ENCODE measurements at regions not wholly inside any gene's neighbourhood (a gene's known extent, or its start where the extent isn't known, plus 50 kb on each side); places are given as distances from the start of the nearest gene placed in this dataset.

DNA sequence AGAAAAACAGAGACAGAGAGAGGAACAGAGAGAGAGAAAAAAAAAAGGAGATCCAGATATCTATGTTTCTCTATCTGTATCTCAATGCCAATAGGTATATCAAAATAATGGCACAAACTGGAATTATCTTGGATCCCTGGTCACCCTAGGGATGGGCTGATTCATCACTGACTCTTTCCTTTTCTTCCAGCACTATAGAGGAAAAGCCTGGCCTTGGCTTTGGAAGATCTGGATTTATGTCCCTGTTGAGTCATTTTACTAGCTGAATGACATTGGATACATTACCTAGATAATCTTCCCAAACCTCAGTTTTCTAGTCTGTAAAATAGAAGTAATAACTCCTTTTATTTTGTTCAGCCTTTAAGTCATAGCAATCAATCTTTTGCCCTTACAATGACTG, 152.8 kb upstream of the GDF10 start:
- H3K4me1 ChIP-seq (ENCODE audit: insufficient read depth, low read length, poor library complexity, severe bottlenecking), result peaks cover 21% of the 10 kb centered on the region
- H3K36me3 ChIP-seq (ENCODE audit: insufficient read depth, low read length), result no peaks in the 10 kb centered on the region
- no peak overlapping the region for H3K4me3 ChIP-seq (ENCODE audit: low read length, poor library complexity, severe bottlenecking)
- H3F3A ChIP-seq (ENCODE audit: low read depth), result no peaks in the 10 kb centered on the region
- no peaks in the 10 kb centered on the region for H3K79me2 ChIP-seq (ENCODE audit: insufficient read depth, low read length)
- H4K20me1 ChIP-seq (ENCODE audit: insufficient read depth, low read length, poor library complexity, severe bottlenecking), result no peaks in the 10 kb centered on the region
- H3K9ac ChIP-seq (ENCODE audit: low read depth, low read length, poor library complexity, severe bottlenecking), result no peak overlapping the region
- H3K9me2 ChIP-seq (replicated peaks; ENCODE audit: low read depth, low read length), result no peaks in the 10 kb centered on the region
- no peaks in the 10 kb centered on the region for H3K9me3 ChIP-seq (ENCODE audit: insufficient read depth, low read depth, low read length)
- no peak overlapping the region for H3K4me2 ChIP-seq (ENCODE audit: low read depth, low read length, poor library complexity, severe bottlenecking)
- H2AFZ ChIP-seq (ENCODE audit: low read length), result no peak overlapping the region
- TF ChIP-seq, protein P1, sequence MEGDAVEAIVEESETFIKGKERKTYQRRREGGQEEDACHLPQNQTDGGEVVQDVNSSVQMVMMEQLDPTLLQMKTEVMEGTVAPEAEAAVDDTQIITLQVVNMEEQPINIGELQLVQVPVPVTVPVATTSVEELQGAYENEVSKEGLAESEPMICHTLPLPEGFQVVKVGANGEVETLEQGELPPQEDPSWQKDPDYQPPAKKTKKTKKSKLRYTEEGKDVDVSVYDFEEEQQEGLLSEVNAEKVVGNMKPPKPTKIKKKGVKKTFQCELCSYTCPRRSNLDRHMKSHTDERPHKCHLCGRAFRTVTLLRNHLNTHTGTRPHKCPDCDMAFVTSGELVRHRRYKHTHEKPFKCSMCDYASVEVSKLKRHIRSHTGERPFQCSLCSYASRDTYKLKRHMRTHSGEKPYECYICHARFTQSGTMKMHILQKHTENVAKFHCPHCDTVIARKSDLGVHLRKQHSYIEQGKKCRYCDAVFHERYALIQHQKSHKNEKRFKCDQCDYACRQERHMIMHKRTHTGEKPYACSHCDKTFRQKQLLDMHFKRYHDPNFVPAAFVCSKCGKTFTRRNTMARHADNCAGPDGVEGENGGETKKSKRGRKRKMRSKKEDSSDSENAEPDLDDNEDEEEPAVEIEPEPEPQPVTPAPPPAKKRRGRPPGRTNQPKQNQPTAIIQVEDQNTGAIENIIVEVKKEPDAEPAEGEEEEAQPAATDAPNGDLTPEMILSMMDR (conservative IDR thresholded peaks at IDR 0.05; ENCODE audit: low read length), result no peak
- TF ChIP-seq EZH2phosphoT487 (IDR thresholded peaks at IDR 0.05; ENCODE audit: borderline replicate concordance), result no peak
- no peaks in the 10 kb centered on the region for H3K27me3 ChIP-seq (ENCODE audit: insufficient read depth, low read length, poor library complexity, severe bottlenecking)

DNA sequence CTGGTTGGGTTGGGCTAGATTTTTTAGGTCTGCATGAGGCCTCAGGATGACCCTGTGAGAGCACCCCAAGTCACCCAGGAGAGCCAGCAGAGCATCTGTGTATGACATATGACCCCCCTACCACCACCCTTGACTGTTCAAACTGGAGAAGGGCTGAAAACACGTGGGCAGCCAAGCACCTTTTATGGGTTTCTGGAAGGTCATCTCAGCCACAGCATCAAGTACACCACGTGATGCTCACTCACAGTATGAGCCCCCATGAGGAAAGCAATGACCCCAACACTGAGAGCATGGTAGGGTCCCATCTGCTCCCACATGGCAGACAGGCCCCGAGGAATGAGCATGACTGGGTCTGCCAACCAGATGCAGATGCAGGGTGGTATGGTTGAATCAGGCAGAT, 149.4 kb upstream of the GDF10 start:
- peaks cover 6% of the 10 kb centered on the region for H3K4me1 ChIP-seq (ENCODE audit: insufficient read depth, low read length, poor library complexity, severe bottlenecking)
- H3F3A ChIP-seq (ENCODE audit: low read depth), result no peaks in the 10 kb centered on the region
- no peak overlapping the region for H3K9ac ChIP-seq (ENCODE audit: low read depth, low read length, poor library complexity, severe bottlenecking)
- H2AFZ ChIP-seq (ENCODE audit: low read length), result no peak overlapping the region
- H3K27me3 ChIP-seq (ENCODE audit: insufficient read depth, low read length, poor library complexity, severe bottlenecking), result no peaks in the 10 kb centered on the region
- peaks cover 11% of the 10 kb centered on the region; the same call in 1 of the 2 replicates for H3K9me3 ChIP-seq (ENCODE audit: insufficient read depth, low read depth, low read length)
- no peaks in the 10 kb centered on the region for H3K79me2 ChIP-seq (ENCODE audit: insufficient read depth, low read length)
- no peaks in the 10 kb centered on the region for H4K20me1 ChIP-seq (ENCODE audit: insufficient read depth, low read length, poor library complexity, severe bottlenecking)
- no peak overlapping the region for H3K4me2 ChIP-seq (ENCODE audit: low read depth, low read length, poor library complexity, severe bottlenecking)
- no peaks in the 10 kb centered on the region for H3K36me3 ChIP-seq (ENCODE audit: insufficient read depth, low read length)
- no peak overlapping the region for H3K4me3 ChIP-seq (ENCODE audit: low read length, poor library complexity, severe bottlenecking)
- H3K9me2 ChIP-seq (replicated peaks; ENCODE audit: low read depth, low read length), result no peaks in the 10 kb centered on the region
- TF ChIP-seq, protein P1 (conservative IDR thresholded peaks at IDR 0.05; ENCODE audit: low read length), result no peak
- no peak for TF ChIP-seq EZH2phosphoT487 (IDR thresholded peaks at IDR 0.05; ENCODE audit: borderline replicate concordance)

DNA sequence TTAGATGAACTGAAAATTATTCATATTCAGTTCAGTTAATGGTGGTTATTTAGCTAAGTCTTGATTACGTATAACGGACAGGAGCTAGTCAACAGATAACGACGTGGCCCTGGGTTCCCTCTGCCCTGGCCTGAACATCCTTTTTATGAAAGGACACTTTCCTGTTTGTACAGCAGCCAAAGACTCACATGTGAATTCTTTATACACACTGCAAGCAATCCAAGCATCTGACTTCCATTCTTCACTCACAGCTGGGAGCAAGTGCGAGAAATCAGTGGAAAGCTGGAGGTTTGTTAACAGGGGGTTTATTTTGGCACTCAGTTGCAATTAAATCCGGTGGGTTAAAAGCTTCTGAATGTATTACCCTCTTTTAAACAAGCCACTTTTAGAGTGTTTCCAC, 148.1 kb upstream of the GDF10 start:
- H3K36me3 ChIP-seq (ENCODE audit: insufficient read depth, low read length), result no peaks in the 10 kb centered on the region
- no peak overlapping the region for H3K9ac ChIP-seq (ENCODE audit: low read depth, low read length, poor library complexity, severe bottlenecking)
- TF ChIP-seq, protein P1 (conservative IDR thresholded peaks at IDR 0.05; ENCODE audit: low read length), result no peak
- no peak for TF ChIP-seq EZH2phosphoT487 (IDR thresholded peaks at IDR 0.05; ENCODE audit: borderline replicate concordance)
- no peaks in the 10 kb centered on the region for H3K27me3 ChIP-seq (ENCODE audit: insufficient read depth, low read length, poor library complexity, severe bottlenecking)
- no peak overlapping the region for H2AFZ ChIP-seq (ENCODE audit: low read length)
- no peaks in the 10 kb centered on the region for H3K9me2 ChIP-seq (replicated peaks; ENCODE audit: low read depth, low read length)
- no peak overlapping the region for H3K4me3 ChIP-seq (ENCODE audit: low read length, poor library complexity, severe bottlenecking)
- no peaks in the 10 kb centered on the region for H4K20me1 ChIP-seq (ENCODE audit: insufficient read depth, low read length, poor library complexity, severe bottlenecking)
- no peaks in the 10 kb centered on the region for H3F3A ChIP-seq (ENCODE audit: low read depth)
- no peak overlapping the region for H3K4me2 ChIP-seq (ENCODE audit: low read depth, low read length, poor library complexity, severe bottlenecking)
- no peaks in the 10 kb centered on the region for H3K4me1 ChIP-seq (ENCODE audit: insufficient read depth, low read length, poor library complexity, severe bottlenecking)
- no peaks in the 10 kb centered on the region for H3K79me2 ChIP-seq (ENCODE audit: insufficient read depth, low read length)
- peaks cover 11% of the 10 kb centered on the region; the same call in 1 of the 2 replicates for H3K9me3 ChIP-seq (ENCODE audit: insufficient read depth, low read depth, low read length)

Data from Loucy (cell line).